ENCODE measurements at regions not wholly inside any gene's neighbourhood (a gene's known extent, or its start where the extent isn't known, plus 50 kb on each side); places are given as distances from the start of the nearest gene placed in this dataset.
"Not testable (repeated sequence)": the region's sequence is repeated elsewhere in the genome, so short reads cannot be mapped to it uniquely, and the experiment has no call there.

DNA sequence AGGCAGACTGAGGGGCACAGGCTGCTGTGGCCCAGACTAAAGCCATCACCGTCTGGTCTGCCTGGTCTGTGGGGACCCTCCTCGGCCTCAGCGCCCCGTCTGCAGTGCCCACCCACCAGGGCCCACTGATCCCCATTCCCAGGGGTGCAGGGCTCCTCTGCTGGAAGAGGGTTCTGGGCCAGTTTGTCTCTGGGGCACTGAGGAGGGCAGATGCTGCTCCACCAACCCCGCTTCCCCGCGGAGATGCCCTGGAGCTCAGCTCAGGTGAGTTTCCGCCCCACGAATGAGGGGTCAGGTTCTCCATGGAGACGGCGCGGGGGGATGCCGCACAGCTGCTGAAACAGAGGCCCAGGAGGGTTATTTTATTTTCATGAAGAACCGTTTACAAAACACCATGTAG is 263.3 kb upstream of the SFSWAP start:
- ATAC-seq; H3K4me1 Mint-ChIP-seq; CTCF ChIA-PET; DNase-seq; H3K9me3 Mint-ChIP-seq (ENCODE audit: low read depth); H3K27ac Mint-ChIP-seq; H3K4me3 Mint-ChIP-seq; H3K36me3 Mint-ChIP-seq: not testable (repeated sequence)
- H3K27me3 Mint-ChIP-seq = peaks cover 13% of the 10 kb centered on the region

DNA sequence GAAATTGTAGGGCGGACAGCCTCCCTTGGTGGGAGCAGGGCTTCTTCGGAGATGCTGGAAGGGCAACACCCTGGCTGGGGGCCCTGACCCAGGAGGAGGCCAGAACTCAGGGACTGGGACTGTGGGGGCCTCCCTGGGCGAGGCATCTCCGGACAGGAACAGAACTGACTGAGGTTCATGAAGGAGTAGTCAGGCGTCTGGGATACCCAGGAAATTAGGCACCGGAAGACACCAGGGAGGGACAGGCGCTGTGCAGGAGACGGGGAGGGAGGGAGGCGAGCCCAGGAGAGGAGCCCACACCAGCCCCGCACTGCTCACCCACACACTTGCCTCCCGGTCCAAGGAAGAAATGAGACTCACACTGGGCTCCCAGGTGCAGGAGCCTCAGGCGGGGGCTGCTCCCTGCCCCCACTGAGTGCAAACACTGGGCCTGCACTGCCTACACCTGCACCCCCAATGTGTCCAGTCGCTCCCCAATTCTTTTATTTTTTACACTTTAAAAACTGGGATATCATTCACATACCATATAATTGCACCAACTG is 262.6 kb upstream of the SFSWAP start:
- Mint-ChIP-seq H3K36me3 (no peaks in the 10 kb centered on the region), H3K9me3 (ENCODE audit: low read depth) (no peaks in the 10 kb centered on the region), H3K27ac (no peak overlapping the region), H3K4me3 (no peak overlapping the region), H3K4me1 (no peaks in the 10 kb centered on the region), H3K27me3 (peaks cover 13% of the 10 kb centered on the region)
- DNase-seq (no peak), ATAC-seq (no peak)
- CTCF ChIA-PET = no interaction called here

DNA sequence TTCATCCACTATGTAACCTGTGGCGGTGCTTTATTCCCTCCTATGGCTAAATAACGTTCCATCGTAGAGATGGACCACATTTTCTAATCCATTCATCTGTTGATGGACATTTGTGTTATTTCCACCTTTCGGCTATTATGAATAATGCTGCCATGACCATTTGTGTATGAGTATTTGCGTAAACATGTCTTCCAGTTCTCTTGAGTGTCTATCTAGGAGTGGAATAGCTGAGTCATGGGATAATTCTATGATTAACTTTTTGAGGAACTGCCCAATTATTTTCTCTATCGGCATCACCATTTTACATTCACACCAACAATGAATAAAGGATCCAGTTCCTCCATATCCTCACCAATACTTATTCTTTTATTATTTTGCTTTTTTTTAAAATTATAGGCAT is 261.9 kb upstream of the SFSWAP start:
- Mint-ChIP-seq H3K36me3 (no peaks in the 10 kb centered on the region), H3K4me3 (no peak overlapping the region), H3K27ac (no peak overlapping the region), H3K4me1 (no peaks in the 10 kb centered on the region), H3K9me3 (ENCODE audit: low read depth) (no peaks in the 10 kb centered on the region), H3K27me3 (peaks cover 13% of the 10 kb centered on the region)
- CTCF ChIA-PET = no interaction called here
- ATAC-seq (no peak), DNase-seq (no peak)

DNA sequence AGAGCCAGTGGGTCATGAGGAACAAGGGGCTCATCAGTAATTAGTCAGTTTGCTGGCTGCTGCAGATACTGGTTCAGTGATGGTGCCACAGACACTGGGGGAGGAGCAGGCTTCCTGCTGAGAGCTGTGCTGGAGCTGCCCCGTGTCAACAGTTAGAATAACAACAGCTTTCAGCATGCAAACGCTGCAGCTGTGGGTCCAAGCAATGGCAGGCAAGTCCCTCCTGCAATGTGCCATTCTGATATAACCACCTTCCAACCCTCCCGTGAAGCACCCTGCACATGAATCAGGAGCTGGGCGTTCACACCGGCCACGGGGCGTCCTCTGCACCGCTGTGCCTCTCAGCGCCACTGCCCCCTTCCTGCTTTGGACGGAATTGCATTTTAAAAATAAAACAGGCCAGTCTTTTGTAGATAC is 258.4 kb upstream of the SFSWAP start:
- H3K27me3 Mint-ChIP-seq = peaks cover 13% of the 10 kb centered on the region
- H3K4me3 Mint-ChIP-seq = no peak overlapping the region
- CTCF ChIA-PET = interaction anchor here (0.7 kb wide), 2 partner anchors 333 to 629 kb away, joined by 3 read pairs; no protein-coding TSS in a partner anchor
- ATAC-seq (no peak), DNase-seq (no peak)
- H3K9me3 Mint-ChIP-seq (ENCODE audit: low read depth) = no peaks in the 10 kb centered on the region
- H3K4me1 Mint-ChIP-seq = no peaks in the 10 kb centered on the region
- H3K27ac Mint-ChIP-seq = no peak overlapping the region
- H3K36me3 Mint-ChIP-seq = no peaks in the 10 kb centered on the region

DNA sequence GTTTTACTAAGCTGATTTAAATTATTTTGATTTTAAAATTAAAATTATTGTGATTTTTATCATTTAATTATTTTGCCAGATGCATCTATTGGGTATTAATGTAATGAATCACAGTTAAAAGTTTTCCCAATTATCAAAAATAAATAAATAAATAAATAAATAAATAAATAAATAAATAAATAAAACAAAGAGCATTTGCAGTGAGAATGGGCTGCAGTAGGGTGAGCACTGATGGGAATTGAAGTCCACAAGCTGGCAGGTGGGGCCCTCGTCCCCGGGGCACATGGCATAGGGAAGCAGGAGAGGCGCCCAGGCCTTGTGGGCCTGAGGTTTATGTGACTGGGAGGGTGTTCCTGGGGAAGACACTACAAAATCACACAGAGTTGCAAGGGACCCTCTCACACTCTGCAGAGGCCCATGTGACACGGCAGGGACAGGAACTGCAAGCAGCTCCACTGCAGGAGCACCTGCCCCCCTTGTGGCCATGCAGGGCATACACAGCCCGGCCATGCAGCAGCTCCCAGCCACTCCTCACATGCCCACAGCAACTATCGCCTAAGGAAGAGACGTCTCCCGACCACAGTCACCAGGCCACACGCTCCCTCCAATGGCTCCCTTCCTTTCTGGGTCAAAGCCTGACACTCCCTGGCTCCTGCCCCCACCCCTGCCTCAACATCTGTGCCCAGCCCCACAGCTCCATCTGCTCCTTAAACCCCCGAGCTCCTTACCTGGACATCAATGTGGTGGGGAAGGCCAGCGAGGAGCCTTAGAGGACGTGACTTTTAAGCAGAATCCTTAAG is 256.3 kb upstream of the SFSWAP start:
- H3K4me3 Mint-ChIP-seq = no peak overlapping the region
- no peaks in the 10 kb centered on the region for H3K4me1 Mint-ChIP-seq
- peaks cover 13% of the 10 kb centered on the region for H3K27me3 Mint-ChIP-seq
- ATAC-seq (peak; percentile 73), DNase-seq (peak; percentile 53)
- no peak overlapping the region for H3K27ac Mint-ChIP-seq
- no peaks in the 10 kb centered on the region for H3K9me3 Mint-ChIP-seq (ENCODE audit: low read depth)
- CTCF ChIA-PET = interaction anchor here (0.8 to 1.6 kb wide), 2 partner anchors 350 to 664 kb away, joined by 3 to 5 read pairs; no protein-coding TSS in a partner anchor
- H3K36me3 Mint-ChIP-seq = no peaks in the 10 kb centered on the region

DNA sequence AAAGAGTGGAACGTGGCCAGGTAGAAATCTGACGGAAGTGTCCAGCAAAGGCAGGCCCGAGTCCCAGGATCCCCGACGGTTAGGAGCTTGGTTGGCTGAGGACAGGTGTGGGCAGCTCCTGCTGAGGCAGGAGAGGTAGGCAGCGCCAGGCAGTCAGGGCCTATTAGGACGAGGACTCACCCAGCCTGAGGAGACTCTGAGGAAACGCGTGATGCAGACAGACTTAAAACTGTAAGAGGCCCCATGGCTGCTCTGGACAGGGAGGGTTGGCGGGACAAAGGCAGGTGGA is 255.7 kb upstream of the SFSWAP start:
- Mint-ChIP-seq H3K9me3 (ENCODE audit: low read depth) (no peaks in the 10 kb centered on the region), H3K4me3 (no peak overlapping the region), H3K27me3 (peaks cover 13% of the 10 kb centered on the region), H3K4me1 (no peaks in the 10 kb centered on the region), H3K27ac (no peak overlapping the region), H3K36me3 (no peaks in the 10 kb centered on the region)
- ATAC-seq (no peak), DNase-seq (no peak)
- CTCF ChIA-PET = interaction anchor here (1.6 kb wide), 1 partner anchor 350 kb away, joined by 5 read pairs; no protein-coding TSS in a partner anchor

DNA sequence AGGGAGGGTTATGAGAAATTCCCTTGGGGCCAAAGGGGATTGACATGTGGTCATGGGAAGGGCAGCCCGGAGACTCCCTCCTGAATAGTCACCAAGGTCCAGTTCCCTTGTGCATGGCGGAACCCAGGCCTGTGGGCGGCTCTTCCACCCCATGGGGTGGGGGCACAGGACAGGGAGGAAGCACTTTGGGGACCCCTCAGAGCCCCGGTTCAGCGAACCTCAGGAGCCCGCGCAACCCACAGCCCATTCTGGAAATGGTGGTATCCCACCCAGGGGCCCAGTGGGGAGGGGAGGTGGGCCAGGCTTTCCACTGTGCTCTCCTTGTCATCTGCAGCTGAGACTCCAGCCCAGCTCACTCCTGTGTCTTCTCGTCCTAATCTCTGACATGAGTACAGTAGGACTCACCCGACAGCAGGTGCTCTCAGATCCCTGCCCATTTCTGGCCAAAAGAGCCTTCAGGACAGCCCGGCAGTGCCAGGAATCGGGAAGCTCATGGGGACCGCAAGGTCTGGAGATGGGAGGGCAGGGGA is 255.2 kb upstream of the SFSWAP start:
- H3K4me3 Mint-ChIP-seq = no peak overlapping the region
- H3K9me3 Mint-ChIP-seq (ENCODE audit: low read depth) = no peaks in the 10 kb centered on the region
- H3K36me3 Mint-ChIP-seq = no peaks in the 10 kb centered on the region
- no peak for DNase-seq
- CTCF ChIA-PET = interaction anchor here (1.6 kb wide), 1 partner anchor 351 kb away, joined by 5 read pairs; no protein-coding TSS in a partner anchor
- no peak overlapping the region for H3K27ac Mint-ChIP-seq
- H3K4me1 Mint-ChIP-seq = no peaks in the 10 kb centered on the region
- peaks cover 11% of the 10 kb centered on the region for H3K27me3 Mint-ChIP-seq
- ATAC-seq = no peak

DNA sequence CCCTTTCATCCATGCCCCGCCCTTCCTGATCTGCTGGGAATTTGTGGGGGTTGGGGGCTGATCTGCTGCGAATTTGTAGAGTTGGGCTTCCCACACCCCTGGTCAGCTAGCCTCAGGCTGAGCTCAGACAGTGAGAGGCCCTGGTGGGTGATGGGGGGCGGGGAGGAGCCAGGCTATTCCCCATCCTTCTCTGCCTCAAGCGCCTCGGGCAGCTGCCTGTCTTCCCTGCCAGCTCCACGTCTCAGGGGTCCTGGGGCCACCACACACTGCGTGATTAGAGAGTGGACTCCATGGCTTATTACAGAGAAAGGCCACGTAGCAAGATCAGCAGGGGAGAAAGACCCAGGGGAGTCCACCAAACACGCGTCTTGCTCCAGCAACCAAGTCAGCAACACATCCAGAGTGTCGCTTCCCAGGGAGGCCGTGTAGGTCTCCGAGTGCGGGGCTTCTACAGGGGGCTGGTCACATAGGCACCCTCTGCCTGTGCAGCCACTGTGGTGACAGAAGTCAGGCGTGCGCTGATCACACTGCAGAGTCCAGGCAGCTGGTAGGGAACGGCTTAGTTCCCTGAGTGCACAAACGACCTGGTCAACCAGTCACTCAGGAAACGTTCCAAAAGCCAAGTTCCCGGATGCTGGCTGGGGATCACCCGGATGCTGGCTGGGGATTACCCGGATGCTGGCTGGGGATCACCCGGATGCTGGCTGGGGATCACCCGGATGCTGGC is 254.4 kb upstream of the SFSWAP start:
- ATAC-seq = no peak
- peaks cover 8% of the 10 kb centered on the region for H3K27me3 Mint-ChIP-seq
- no peak overlapping the region for H3K27ac Mint-ChIP-seq
- H3K4me3 Mint-ChIP-seq = no peak overlapping the region
- DNase-seq = no peak
- H3K9me3 Mint-ChIP-seq (ENCODE audit: low read depth) = no peaks in the 10 kb centered on the region
- CTCF ChIA-PET = no interaction called here
- H3K4me1 Mint-ChIP-seq = no peaks in the 10 kb centered on the region
- H3K36me3 Mint-ChIP-seq = no peaks in the 10 kb centered on the region

DNA sequence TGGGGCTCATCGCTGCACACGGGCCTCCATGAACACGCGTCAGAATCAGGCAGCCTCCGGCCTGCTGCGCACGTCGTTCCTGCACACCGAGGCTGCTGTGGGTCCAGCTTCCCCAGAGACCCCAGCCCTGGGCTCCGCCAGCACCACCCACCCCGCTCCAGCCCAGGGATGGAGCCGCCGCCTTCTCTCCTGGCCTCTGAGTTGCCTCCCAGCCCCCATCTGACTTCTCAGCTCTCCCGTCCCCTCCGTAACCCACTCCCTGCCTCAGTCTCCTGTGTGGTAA is 253.9 kb upstream of the SFSWAP start:
- H3K9me3 Mint-ChIP-seq (ENCODE audit: low read depth) = no peaks in the 10 kb centered on the region
- H3K4me3 Mint-ChIP-seq = no peak overlapping the region
- DNase-seq = no peak
- ATAC-seq = no peak
- CTCF ChIA-PET = no interaction called here
- peaks cover 5% of the 10 kb centered on the region for H3K27me3 Mint-ChIP-seq
- H3K27ac Mint-ChIP-seq = no peak overlapping the region
- no peaks in the 10 kb centered on the region for H3K36me3 Mint-ChIP-seq
- H3K4me1 Mint-ChIP-seq = no peaks in the 10 kb centered on the region

DNA sequence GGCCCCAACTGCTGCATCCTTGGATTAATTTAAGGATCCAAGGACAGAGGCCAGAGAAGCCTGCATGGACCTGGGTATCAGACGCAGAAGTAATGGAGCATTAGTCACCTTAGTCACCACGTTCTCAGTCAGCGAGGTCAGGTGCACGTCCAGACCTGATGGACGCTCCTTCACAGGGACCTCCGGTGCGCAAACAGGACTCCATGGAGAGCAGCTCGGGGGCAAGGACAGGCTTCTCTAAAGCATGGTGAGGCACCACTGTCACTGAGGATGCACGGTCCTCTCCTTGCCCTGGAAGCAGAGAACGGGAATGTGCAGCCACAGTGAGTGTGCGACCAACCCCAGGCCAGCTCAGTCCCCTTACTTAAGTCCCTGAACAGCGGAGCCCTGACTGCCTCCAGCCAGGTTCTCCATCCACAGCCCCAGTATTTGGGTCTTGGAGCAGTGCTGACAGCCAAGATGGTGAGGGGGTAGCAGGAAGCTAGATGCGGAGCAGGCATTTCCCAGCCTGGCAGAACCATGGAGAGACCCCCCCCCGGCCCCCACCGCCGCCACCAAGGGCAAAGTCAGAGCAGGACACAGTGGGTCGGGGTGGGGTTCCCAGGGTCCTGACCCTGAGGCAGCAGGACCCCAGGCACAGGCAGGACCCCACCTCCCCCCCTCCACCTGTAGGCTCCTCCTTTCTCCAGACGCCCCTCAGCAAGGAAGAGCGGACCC is 253.4 kb upstream of the SFSWAP start:
- DNase-seq (no peak), ATAC-seq (no peak)
- Mint-ChIP-seq H3K36me3 (no peaks in the 10 kb centered on the region), H3K27ac (no peak overlapping the region), H3K27me3 (peaks cover 8% of the 10 kb centered on the region), H3K4me1 (no peaks in the 10 kb centered on the region), H3K4me3 (no peak overlapping the region), H3K9me3 (ENCODE audit: low read depth) (no peaks in the 10 kb centered on the region)
- CTCF ChIA-PET = no interaction called here

DNA sequence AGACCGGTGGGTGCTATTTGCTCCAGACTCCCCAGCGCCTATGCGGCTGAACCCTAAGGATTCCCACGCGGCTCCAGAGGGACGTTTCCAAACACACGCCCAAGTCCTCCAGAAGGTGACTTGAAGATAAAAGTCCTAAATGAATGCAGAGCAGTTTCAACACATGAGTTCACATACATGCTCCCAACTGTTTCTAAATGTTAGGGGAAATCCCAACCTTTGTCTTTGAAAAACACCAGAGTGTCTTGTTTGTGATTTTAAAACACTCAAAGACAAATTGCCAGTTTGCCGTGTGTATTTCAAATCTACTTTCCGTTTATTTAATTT is 252.9 kb upstream of the SFSWAP start:
- peaks cover 12% of the 10 kb centered on the region for H3K27me3 Mint-ChIP-seq
- no peaks in the 10 kb centered on the region for H3K36me3 Mint-ChIP-seq
- no peak overlapping the region for H3K27ac Mint-ChIP-seq
- H3K4me1 Mint-ChIP-seq = no peaks in the 10 kb centered on the region
- ATAC-seq = no peak
- CTCF ChIA-PET = no interaction called here
- no peak for DNase-seq
- H3K9me3 Mint-ChIP-seq (ENCODE audit: low read depth) = no peaks in the 10 kb centered on the region
- no peak overlapping the region for H3K4me3 Mint-ChIP-seq

DNA sequence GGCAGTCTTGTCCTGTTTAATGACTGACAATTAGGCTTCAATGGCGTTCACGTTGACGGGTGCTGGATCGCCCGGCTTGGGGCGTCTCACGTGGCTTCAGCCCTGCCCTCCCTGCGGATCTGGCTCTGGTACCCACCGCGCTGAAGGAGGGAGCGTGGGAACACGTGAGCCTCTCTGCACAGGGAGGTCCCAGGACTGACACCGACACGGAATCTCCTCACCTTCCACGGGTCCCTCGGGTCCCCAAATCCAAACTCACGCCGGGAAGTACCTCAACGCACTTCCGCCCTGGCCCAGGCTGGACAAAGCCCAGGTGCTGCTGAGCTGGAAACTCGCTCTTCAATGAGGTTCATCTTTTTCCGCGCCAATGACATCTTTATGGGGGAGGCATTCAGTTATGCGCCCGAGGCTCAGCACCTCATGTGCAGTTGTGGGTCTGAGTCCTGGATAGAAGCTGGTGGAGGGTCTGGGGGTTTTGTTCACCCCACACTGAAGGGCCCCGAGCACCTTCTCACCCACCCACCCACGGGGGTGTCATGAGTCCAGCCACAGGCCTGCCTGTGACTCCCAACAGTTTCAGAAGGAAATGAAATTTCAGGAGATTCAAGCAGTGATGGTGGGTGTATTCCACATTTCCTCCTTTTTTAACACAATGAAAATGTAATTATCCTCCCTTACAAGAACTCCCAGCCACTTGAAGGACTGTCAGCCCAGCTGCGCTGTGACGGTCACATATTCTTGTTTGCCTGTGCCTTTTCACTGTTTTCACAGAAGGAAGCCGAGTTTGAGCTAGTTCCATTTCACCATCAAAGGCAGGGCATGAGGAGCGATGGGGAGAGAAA is 251.7 kb upstream of the SFSWAP start:
- no peaks in the 10 kb centered on the region for H3K4me1 Mint-ChIP-seq
- DNase-seq (no peak), ATAC-seq (no peak)
- no peak overlapping the region for H3K4me3 Mint-ChIP-seq
- H3K36me3 Mint-ChIP-seq = no peaks in the 10 kb centered on the region
- CTCF ChIA-PET = no interaction called here
- H3K27me3 Mint-ChIP-seq = peaks cover 12% of the 10 kb centered on the region
- no peak overlapping the region for H3K27ac Mint-ChIP-seq
- H3K9me3 Mint-ChIP-seq (ENCODE audit: low read depth) = no peaks in the 10 kb centered on the region

DNA sequence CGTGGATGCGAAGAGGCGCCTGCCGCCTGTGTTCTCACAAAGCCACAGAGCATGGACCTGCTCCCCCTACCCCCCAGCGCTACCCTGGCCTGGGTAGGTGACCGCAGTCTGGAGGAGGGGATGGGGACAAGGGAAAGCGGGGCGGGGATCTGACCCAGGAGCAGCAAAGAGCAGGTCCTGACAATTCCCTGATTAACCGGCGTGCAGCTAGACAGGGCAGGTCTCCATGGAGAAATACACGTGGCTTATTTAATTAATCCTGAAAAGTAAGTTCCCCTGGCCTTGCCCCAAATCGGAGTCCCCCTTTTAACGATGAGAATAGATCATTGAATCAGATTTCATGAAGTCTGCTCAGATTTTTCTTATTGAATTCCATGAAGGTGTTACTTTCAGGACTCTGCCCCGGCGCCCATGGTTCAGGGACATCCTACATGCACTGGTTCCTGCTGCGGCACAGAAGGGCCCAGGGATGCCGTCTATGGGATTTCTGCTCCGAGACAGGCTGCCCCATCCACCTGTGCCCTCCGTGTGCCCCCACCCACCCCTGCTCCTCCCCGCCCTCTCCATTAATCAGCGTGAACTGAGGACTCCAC is 251.0 kb upstream of the SFSWAP start:
- Mint-ChIP-seq H3K4me1 (no peaks in the 10 kb centered on the region), H3K27me3 (peaks cover 12% of the 10 kb centered on the region), H3K27ac (no peak overlapping the region), H3K9me3 (ENCODE audit: low read depth) (no peaks in the 10 kb centered on the region), H3K36me3 (no peaks in the 10 kb centered on the region), H3K4me3 (no peak overlapping the region)
- no peak for DNase-seq
- CTCF ChIA-PET = no interaction called here
- ATAC-seq = no peak
